WI38 (cell line): ENCODE measurements at regions not wholly inside any gene's neighbourhood (a gene's known extent, or its start where the extent isn't known, plus 50 kb on each side); places are given as distances from the start of the nearest gene placed in this dataset.

Source experiments
- H3K4me3 ChIP-seq: 2 replicates; pipeline ENCODE4 v1.5.1; 2011; ENCODE audit warnings: low read depth, mild to moderate bottlenecking, control low read depth, low read length
- CTCF ChIP-seq: IDR thresholded peaks from 2 replicates; pipeline ENCODE4 v1.5.1; 2012; ENCODE audit warnings: low read depth, mild to moderate bottlenecking, control low read depth, low read length

- no peak for TF ChIP-seq CTCF
Observed at GRCh38 chr14:97523936-97524335, 726.8 kb downstream of the VRK1 start.

GRCh38 chr14:97524589-97525319 lies 727.6 kb downstream of the VRK1 start:
- no peak for TF ChIP-seq CTCF
- H3K4me3 ChIP-seq: no peak overlapping the region

More at GRCh38 chr14:97523936-97524335, 726.8 kb downstream of the VRK1 start:
- H3K4me3 ChIP-seq: no peak overlapping the region

DNA sequence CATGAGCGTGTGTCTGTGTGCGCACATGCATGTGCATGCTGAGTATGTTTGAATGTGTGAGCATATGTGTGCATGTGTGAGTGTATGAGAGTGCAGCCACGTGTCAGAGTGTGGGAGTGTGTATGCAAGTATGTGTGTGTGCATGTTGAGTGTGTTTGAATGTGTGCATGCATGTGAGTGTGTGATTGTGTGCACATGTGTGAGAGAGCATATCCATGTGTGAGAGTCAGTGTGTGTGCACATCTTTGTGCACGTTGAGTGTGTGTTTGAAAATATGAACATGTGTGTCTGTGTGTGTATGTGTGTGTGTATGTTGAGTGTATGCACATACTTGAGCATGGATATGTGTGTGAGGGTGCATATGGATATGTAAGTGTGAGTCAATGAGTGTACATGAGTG lies 730.8 kb downstream of the VRK1 start:
- TF ChIP-seq CTCF: no peak
- H3K4me3 ChIP-seq: no peak overlapping the region

DNA sequence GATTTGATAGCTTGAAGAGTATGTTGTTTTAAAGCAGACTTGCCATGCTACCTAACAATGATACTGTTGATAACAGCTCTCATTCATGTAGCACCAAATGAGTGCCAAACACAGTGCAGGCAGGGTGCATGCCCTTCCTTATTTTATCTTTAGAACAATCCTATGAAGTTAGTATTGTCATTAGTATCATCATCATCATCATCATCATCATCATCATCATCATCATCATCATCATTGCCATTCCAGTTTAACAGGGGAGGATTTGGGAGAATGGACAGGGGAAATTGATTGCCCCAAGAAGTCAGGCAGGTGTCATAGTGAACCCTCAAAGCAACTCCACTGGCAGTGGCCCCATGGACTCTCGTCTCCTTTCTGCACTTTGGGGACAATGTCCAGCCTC lies 734.9 kb downstream of the VRK1 start:
- H3K4me3 ChIP-seq: no peak overlapping the region
- no peak for TF ChIP-seq CTCF

DNA sequence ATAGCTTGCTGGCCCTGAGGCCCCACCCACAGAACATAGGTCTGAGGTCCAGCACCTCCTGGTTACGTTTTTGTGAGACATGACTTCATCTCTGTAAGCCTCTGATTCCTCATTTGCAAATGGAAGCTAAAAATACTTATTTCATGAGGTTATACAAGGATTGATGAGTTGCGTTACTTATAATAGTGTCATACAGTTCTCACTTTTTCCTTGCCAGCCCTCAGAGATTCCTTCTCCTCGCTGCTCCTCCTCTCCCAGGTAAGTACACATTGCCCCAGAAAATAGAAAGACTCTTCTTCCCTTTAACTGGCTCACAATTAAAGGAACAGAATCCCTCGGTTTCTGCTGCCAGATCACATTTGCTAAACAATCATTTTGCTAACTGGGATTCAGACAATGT lies 739.2 kb downstream of the VRK1 start:
- TF ChIP-seq CTCF: no peak
- no peak overlapping the region for H3K4me3 ChIP-seq

GRCh38 chr14:97538749-97539410 lies 741.7 kb downstream of the VRK1 start:
- no peak for TF ChIP-seq CTCF

DNA sequence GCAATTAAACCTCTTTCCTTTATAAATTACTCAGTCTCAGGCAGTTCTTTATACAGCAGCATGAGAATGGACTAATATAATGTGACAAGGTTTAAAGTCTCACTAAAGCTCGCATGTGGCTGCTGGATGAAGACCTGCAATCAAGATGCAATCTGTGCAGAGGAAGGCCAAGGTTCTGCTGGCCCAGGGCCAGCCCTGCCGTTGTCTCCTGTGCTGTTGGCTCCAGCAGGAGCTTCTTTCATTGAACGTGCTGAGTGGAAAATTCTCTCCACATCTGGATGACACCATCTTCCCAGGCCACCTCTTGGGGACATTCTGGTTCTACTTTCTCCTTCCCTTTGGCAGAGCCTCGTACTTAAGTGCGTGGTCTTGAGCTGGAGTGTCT lies 742.2 kb downstream of the VRK1 start:
- TF ChIP-seq CTCF: no peak

More at GRCh38 chr14:97538749-97539410, 741.7 kb downstream of the VRK1 start:
- no peak overlapping the region for H3K4me3 ChIP-seq

More for the DNA sequence above, 742.2 kb downstream of the VRK1 start:
- no peak overlapping the region for H3K4me3 ChIP-seq
